DOHH2 (cell line): ENCODE measurements at regions not wholly inside any gene's neighbourhood (a gene's known extent, or its start where the extent isn't known, plus 50 kb on each side); places are given as distances from the start of the nearest gene placed in this dataset.

Source experiments
- EZH2phosphoT487 ChIP-seq: fragments of 200-600 bp; sonication (generic); IDR thresholded peaks from 2 replicates; pipeline ENCODE4 v1.6.1; 2017; ENCODE audit warnings: borderline replicate concordance, mild to moderate bottlenecking, antibody characterized with exemption, low read length, moderate library complexity, mixed read lengths
- TF ChIP-seq, protein P1 (sequence below): fragments of 200-600 bp; sonication (generic); IDR thresholded peaks from one replicate; pipeline ENCODE4 v1.5.1; 2014; ENCODE audit warnings: antibody characterized with exemption, mild to moderate bottlenecking, low read depth, low read length; ENCODE audit not compliant: poor library complexity, severe bottlenecking

DNA sequence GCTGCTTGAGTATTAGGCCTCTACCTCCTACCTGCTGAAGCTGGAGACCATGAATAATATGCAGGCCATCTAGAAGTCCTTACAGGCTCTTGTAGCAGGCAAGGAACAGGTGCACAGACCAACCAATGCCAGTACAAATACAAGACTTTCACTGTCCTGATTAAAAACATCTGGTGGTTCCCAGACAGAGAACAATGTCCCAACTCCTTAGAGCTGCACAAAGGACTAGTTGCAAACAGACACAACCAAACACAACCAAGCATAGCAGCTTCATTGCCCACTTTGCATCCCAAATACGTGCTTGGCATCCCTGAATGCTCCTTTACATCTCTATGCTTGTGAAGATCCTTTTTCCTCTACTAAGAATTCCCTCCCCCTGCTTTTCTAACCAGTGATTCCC lies 98.1 kb upstream of the CXADR start:
- TF ChIP-seq, protein P1, sequence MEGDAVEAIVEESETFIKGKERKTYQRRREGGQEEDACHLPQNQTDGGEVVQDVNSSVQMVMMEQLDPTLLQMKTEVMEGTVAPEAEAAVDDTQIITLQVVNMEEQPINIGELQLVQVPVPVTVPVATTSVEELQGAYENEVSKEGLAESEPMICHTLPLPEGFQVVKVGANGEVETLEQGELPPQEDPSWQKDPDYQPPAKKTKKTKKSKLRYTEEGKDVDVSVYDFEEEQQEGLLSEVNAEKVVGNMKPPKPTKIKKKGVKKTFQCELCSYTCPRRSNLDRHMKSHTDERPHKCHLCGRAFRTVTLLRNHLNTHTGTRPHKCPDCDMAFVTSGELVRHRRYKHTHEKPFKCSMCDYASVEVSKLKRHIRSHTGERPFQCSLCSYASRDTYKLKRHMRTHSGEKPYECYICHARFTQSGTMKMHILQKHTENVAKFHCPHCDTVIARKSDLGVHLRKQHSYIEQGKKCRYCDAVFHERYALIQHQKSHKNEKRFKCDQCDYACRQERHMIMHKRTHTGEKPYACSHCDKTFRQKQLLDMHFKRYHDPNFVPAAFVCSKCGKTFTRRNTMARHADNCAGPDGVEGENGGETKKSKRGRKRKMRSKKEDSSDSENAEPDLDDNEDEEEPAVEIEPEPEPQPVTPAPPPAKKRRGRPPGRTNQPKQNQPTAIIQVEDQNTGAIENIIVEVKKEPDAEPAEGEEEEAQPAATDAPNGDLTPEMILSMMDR, result no peak
- TF ChIP-seq EZH2phosphoT487, result no peak
